CD4-positive, alpha-beta T cell treated with Interleukin-6 at 100 ng/mL for 8 hours (primary cell): ENCODE measurements at regions not wholly inside any gene's neighbourhood (a gene's known extent, or its start where the extent isn't known, plus 50 kb on each side); places are given as distances from the start of the nearest gene placed in this dataset.

ENCODE experiments used
- DNase-seq: peaks from one replicate; pipeline ENCODE4 v3.0.0-alpha.2; 2020; ENCODE audit warnings: mixed read lengths, low spot score

DNA sequence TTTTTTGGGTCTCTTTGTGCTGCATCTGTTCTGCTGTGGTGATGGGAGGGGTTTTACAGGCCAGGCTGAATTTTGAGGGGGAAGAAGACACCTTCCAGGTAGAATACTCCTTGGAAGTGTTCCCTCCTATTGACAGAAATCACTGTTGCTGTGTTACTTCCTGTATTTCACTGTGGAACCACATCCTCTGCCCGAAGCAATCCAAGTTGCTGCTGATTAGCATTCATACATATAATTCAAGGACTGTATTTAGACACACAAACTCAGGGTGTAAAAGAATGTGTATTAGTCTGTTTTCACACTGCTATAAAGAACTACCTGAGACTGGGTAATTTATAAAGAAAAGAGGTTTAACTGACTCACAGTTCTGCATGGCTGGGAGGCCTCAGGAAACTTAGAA is 50.6 kb upstream of the TMEM244 start:
- DNase-seq = no peak
